Neural cell (in vitro differentiated cells): ENCODE measurements at regions not wholly inside any gene's neighbourhood (a gene's known extent, or its start where the extent isn't known, plus 50 kb on each side); places are given as distances from the start of the nearest gene placed in this dataset.
A peak's percentile ranks its signal among the peaks of the same experiment; 100 is the strongest.

Experiments used
- H2AFZ ChIP-seq: fragments of 200-600, 300-800 bp; sonication (generic), shearing (Covaris generic); 2 replicates; pipeline ENCODE4 v1.6.0; 2014; ENCODE audit warnings: low read depth, mild to moderate bottlenecking, antibody characterized with exemption, low read length, moderate library complexity
- H3F3A ChIP-seq: fragments of 200-600 bp; shearing (Covaris generic); 2 replicates; pipeline ENCODE4 v1.6.1; 2016; ENCODE audit warnings: mild to moderate bottlenecking, moderate library complexity, mixed read lengths, antibody characterized with exemption, low read length; ENCODE audit not compliant: insufficient read depth, poor library complexity, severe bottlenecking
- H3K27ac ChIP-seq: fragments of 200-600, 300-800 bp; sonication (generic), shearing (Covaris generic); 2 replicates; pipeline ENCODE4 v1.5.1; 2014; ENCODE audit warnings: mild to moderate bottlenecking, low read length, moderate library complexity
- H3K27me3 ChIP-seq: fragments of 300-800, 200-600 bp; sonication (generic), shearing (Covaris generic); 2 replicates; pipeline ENCODE4 v1.6.0; 2014; ENCODE audit warnings: mild to moderate bottlenecking, low read depth, low read length, moderate library complexity; ENCODE audit not compliant: insufficient read depth
- H3K36me3 ChIP-seq: fragments of 300-800, 200-600 bp; sonication (generic), shearing (Covaris generic); 2 replicates; pipeline ENCODE4 v1.5.1; 2014; ENCODE audit warnings: mild to moderate bottlenecking, antibody characterized with exemption, low read length, moderate library complexity; ENCODE audit not compliant: insufficient read depth
- H3K4me2 ChIP-seq: fragments of 300-800, 200-600 bp; sonication (generic), shearing (Covaris generic); 2 replicates; pipeline ENCODE4 v1.6.0; 2014; ENCODE audit warnings: mild to moderate bottlenecking, low read length
- H3K4me3 ChIP-seq: fragments of 300-800, 200-600 bp; sonication (generic), shearing (Covaris generic); 2 replicates; pipeline ENCODE4 v1.5.1; 2014; ENCODE audit warnings: mild to moderate bottlenecking, low read length, moderate library complexity
- H3K79me2 ChIP-seq: fragments of 200-600 bp; shearing (Covaris generic); replicated peaks from 2 replicates; pipeline ENCODE4 v1.6.0; 2014; ENCODE audit warnings: mild to moderate bottlenecking, low read length, moderate library complexity; ENCODE audit not compliant: insufficient read depth
- H3K9ac ChIP-seq: fragments of 300-800, 200-600 bp; sonication (generic), shearing (Covaris generic); 2 replicates; pipeline ENCODE4 v1.6.1; 2016; ENCODE audit warnings: mild to moderate bottlenecking, low read length, mixed read lengths
- H3K9me2 ChIP-seq: fragments of 200-600 bp; shearing (Covaris generic); 2 replicates; pipeline ENCODE4 v1.6.1; 2016; ENCODE audit warnings: mild to moderate bottlenecking, low read length, mixed read lengths; ENCODE audit not compliant: insufficient read depth
- H3K9me3 ChIP-seq: fragments of 200-600, 300-800 bp; sonication (generic), shearing (Covaris generic); 2 replicates; pipeline ENCODE4 v1.6.1; 2016; ENCODE audit warnings: mild to moderate bottlenecking, mixed run types, low read length, moderate library complexity, mixed read lengths
- H4K20me1 ChIP-seq: fragments of 200-600 bp; shearing (Covaris generic); 2 replicates; pipeline ENCODE4 v1.6.1; 2016; ENCODE audit warnings: mild to moderate bottlenecking, mixed run types; ENCODE audit not compliant: insufficient read depth
- CTCF ChIP-seq: fragments of 450-650 bp; IDR thresholded peaks from 2 replicates; pipeline ENCODE4 v1.5.1; 2014; ENCODE audit warnings: antibody characterized with exemption, mild to moderate bottlenecking, moderate library complexity; ENCODE audit not compliant: poor library complexity, severe bottlenecking
- EP300 ChIP-seq: fragments of 450-650 bp; conservative IDR thresholded peaks from 2 replicates; pipeline ENCODE4 v1.6.1; 2014; ENCODE audit warnings: antibody characterized with exemption, mild to moderate bottlenecking, moderate library complexity; ENCODE audit not compliant: poor library complexity, severe bottlenecking
- EZH2 ChIP-seq: fragments of 200-600, 300-800 bp; shearing (Covaris generic), sonication (generic); IDR thresholded peaks from 2 replicates; pipeline ENCODE4 v1.6.1; 2014; ENCODE audit warnings: antibody characterized with exemption, low read length, borderline replicate concordance, mild to moderate bottlenecking; ENCODE audit not compliant: insufficient read depth, poor library complexity, severe bottlenecking
- MXI1 ChIP-seq: fragments of 450-650 bp; conservative IDR thresholded peaks from 2 replicates; pipeline ENCODE4 v1.6.1; 2014; ENCODE audit warnings: antibody characterized with exemption, mild to moderate bottlenecking; ENCODE audit not compliant: poor library complexity, severe bottlenecking
- POLR2AphosphoS5 ChIP-seq: IDR thresholded peaks from 2 replicates; pipeline ENCODE4 v1.6.1; 2012
- RAD21 ChIP-seq: fragments of 450-650 bp; conservative IDR thresholded peaks from 2 replicates; pipeline ENCODE4 v1.6.1; 2014; ENCODE audit warnings: antibody characterized with exemption, mild to moderate bottlenecking, moderate library complexity
- REST ChIP-seq: IDR thresholded peaks from 2 replicates; pipeline ENCODE4 v1.6.1; 2012; ENCODE audit warnings: borderline replicate concordance
- SMC3 ChIP-seq: fragments of 450-650 bp; conservative IDR thresholded peaks from 2 replicates; pipeline ENCODE4 v1.6.1; 2014; ENCODE audit warnings: antibody characterized with exemption, mild to moderate bottlenecking, moderate library complexity; ENCODE audit not compliant: poor library complexity
- TAF1 ChIP-seq: IDR thresholded peaks from 2 replicates; pipeline ENCODE4 v1.6.1; 2012; ENCODE audit warnings: low read depth

GRCh38 chr11:80118073-80118472 lies 677.2 kb upstream of the TENM4 start:
- Histone ChIP-seq H3K9ac (no peak overlapping the region), H3K27me3 (no peaks in the 10 kb centered on the region), H3K4me2 (peak overlapping the region; percentile 4), H2AFZ (no peak overlapping the region), H3K9me2 (no peaks in the 10 kb centered on the region), H4K20me1 (no peaks in the 10 kb centered on the region), H3F3A (no peaks in the 10 kb centered on the region), H3K9me3 (no peaks in the 10 kb centered on the region), H3K36me3 (no peaks in the 10 kb centered on the region), H3K4me3 (peak overlapping the region; percentile 37), H3K79me2 (no peaks in the 10 kb centered on the region), H3K27ac (peak overlapping the region; percentile 76)
- TF ChIP-seq RAD21: peak; percentile 30
- TF ChIP-seq SMC3: peak; percentile 31
- no peak for TF ChIP-seq TAF1
- peak; percentile 84 for TF ChIP-seq REST
- no peak for TF ChIP-seq CTCF
- TF ChIP-seq EP300: peak; percentile 98
- no peak for TF ChIP-seq EZH2
- peak; percentile 33 for TF ChIP-seq MXI1
- peak; percentile 85 for TF ChIP-seq POLR2AphosphoS5

- H3K27ac ChIP-seq: peak overlapping the region; percentile 76
- H4K20me1 ChIP-seq: no peaks in the 10 kb centered on the region
- H3K9me2 ChIP-seq: no peaks in the 10 kb centered on the region
- H3K4me2 ChIP-seq: no peak overlapping the region
- no peak overlapping the region for H2AFZ ChIP-seq
- no peaks in the 10 kb centered on the region for H3K27me3 ChIP-seq
- H3K9ac ChIP-seq: no peak overlapping the region
- no peaks in the 10 kb centered on the region for H3K9me3 ChIP-seq
- no peak overlapping the region for H3K4me3 ChIP-seq
- TF ChIP-seq POLR2AphosphoS5 (no peak), CTCF (no peak), RAD21 (no peak), REST (no peak), EP300 (no peak), SMC3 (no peak), TAF1 (no peak), MXI1 (no peak), EZH2 (no peak)
- H3F3A ChIP-seq: no peaks in the 10 kb centered on the region
- no peaks in the 10 kb centered on the region for H3K79me2 ChIP-seq
- no peaks in the 10 kb centered on the region for H3K36me3 ChIP-seq
These were observed 676.0 kb upstream of the TENM4 start for GRCh38 chr11:80116796-80117195.
